ENCODE measurements at regions not wholly inside any gene's neighbourhood (a gene's known extent, or its start where the extent isn't known, plus 50 kb on each side); places are given as distances from the start of the nearest gene placed in this dataset.

DNA sequence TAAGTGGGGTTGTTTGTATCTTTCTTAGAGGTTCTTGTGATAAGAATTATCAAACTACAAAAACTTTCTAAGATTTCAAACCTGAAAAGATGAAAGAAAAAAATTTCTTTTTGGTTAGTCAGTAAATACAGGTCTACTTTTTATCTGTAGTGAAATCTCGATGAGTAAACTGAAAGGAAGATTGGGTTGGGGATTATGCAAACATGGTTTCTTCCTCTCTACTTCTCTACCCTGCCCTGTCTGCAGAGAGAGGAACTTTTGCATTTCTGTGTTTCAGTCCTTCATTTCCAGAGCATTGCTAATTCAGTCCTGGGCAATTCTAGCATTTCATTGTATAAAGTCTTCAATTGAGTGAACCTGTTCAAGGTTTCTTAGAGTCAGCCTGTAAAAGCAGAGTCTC, 51.6 kb upstream of the IL2 start:
- POLR2A ChIA-PET: no interaction called here

More for the DNA sequence above, 51.6 kb upstream of the IL2 start:
- CTCF ChIA-PET: no interaction called here
- H3K4me3 Mint-ChIP-seq (ENCODE audit: unreplicated experiment): no peak overlapping the region
- Histone ChIP-seq H3K9me3 (0 out of 2 replicates have a peak, but pooled peaks cover 3% of the 10 kb centered on the region), H3K27me3 (replicated peaks; ENCODE audit: control insufficient read depth, insufficient read depth, low read length) (no peaks in the 10 kb centered on the region), H3K4me1 (peaks cover 13% of the 10 kb centered on the region), H3K4me3 (ENCODE audit: low read depth, low read length) (no peak overlapping the region), H3K36me3 (ENCODE audit: control insufficient read depth, insufficient read depth, low read length) (no peaks in the 10 kb centered on the region)
- intact Hi-C loops (cut with micrococcal nuclease; ENCODE audit: unreplicated experiment): no loop called here
- no peaks in the 10 kb centered on the region for H3K36me3 Mint-ChIP-seq (ENCODE audit: insufficient read depth, unreplicated experiment)
- no peaks in the 10 kb centered on the region for H3K4me1 Mint-ChIP-seq (ENCODE audit: low read depth, unreplicated experiment)
- TF ChIP-seq CTCF (IDR thresholded peaks at IDR 0.05; ENCODE audit: insufficient read depth in 1 of 2, low read depth in 1 of 2, low read length in 1 of 2, severe bottlenecking in 1 of 2, unreplicated experiment in 1 of 2): no peak
- BruUV-seq (replicated peaks): no TSS peak
- H3K27me3 Mint-ChIP-seq (ENCODE audit: insufficient read depth, unreplicated experiment): no peaks in the 10 kb centered on the region
- H3K9me3 Mint-ChIP-seq (ENCODE audit: unreplicated experiment): peaks cover 10% of the 10 kb centered on the region
- DNase-seq: peak in 1 of 2 experiments; percentile 29
- H3K27ac Mint-ChIP-seq (ENCODE audit: unreplicated experiment): no peak overlapping the region

Measured in Caco-2 (cell line).